ENCODE measurements at regions not wholly inside any gene's neighbourhood (a gene's known extent, or its start where the extent isn't known, plus 50 kb on each side); places are given as distances from the start of the nearest gene placed in this dataset.

- Mint-ChIP-seq H3K27ac (no peak overlapping the region), H3K4me3 (no peak overlapping the region), H3K27me3 (no peaks in the 10 kb centered on the region), H3K4me1 (ENCODE audit: low read depth) (no peaks in the 10 kb centered on the region), H3K36me3 (ENCODE audit: low read depth) (no peaks in the 10 kb centered on the region), H3K9me3 (peaks cover 54% of the 10 kb centered on the region)
- intact Hi-C loops (cut with micrococcal nuclease): no loop called here
Measured at GRCh38 chr13:100870898-100871297, 196.3 kb upstream of the TMTC4 start.

- intact Hi-C loops (cut with micrococcal nuclease): no loop called here
- no peaks in the 10 kb centered on the region for H3K36me3 Mint-ChIP-seq (ENCODE audit: low read depth)
- H3K27me3 Mint-ChIP-seq: no peaks in the 10 kb centered on the region
- peaks cover 5% of the 10 kb centered on the region for H3K9me3 Mint-ChIP-seq
- H3K27ac Mint-ChIP-seq: no peak overlapping the region
- H3K4me3 Mint-ChIP-seq: no peak overlapping the region
- H3K4me1 Mint-ChIP-seq (ENCODE audit: low read depth): no peaks in the 10 kb centered on the region
Measured at GRCh38 chr13:100860866-100861265, 186.3 kb upstream of the TMTC4 start.

GRCh38 chr13:100859861-100860260, 185.3 kb upstream of the TMTC4 start:
- Mint-ChIP-seq H3K27ac (no peak overlapping the region), H3K36me3 (ENCODE audit: low read depth) (no peaks in the 10 kb centered on the region), H3K4me1 (ENCODE audit: low read depth) (no peaks in the 10 kb centered on the region), H3K9me3 (no peaks in the 10 kb centered on the region), H3K4me3 (no peak overlapping the region), H3K27me3 (no peaks in the 10 kb centered on the region)
- intact Hi-C loops (cut with micrococcal nuclease): no loop called here

GRCh38 chr13:100855151-100855550, 180.6 kb upstream of the TMTC4 start:
- H3K4me1 Mint-ChIP-seq (ENCODE audit: low read depth): no peaks in the 10 kb centered on the region
- H3K4me3 Mint-ChIP-seq: no peak overlapping the region
- no peak overlapping the region for H3K27ac Mint-ChIP-seq
- no peaks in the 10 kb centered on the region for H3K27me3 Mint-ChIP-seq
- no peaks in the 10 kb centered on the region for H3K9me3 Mint-ChIP-seq
- no peaks in the 10 kb centered on the region for H3K36me3 Mint-ChIP-seq (ENCODE audit: low read depth)
- intact Hi-C loops (cut with micrococcal nuclease): no loop called here

GRCh38 chr13:100854006-100854405, 179.4 kb upstream of the TMTC4 start:
- no peak overlapping the region for H3K27ac Mint-ChIP-seq
- H3K36me3 Mint-ChIP-seq (ENCODE audit: low read depth): no peaks in the 10 kb centered on the region
- H3K9me3 Mint-ChIP-seq: no peaks in the 10 kb centered on the region
- no peaks in the 10 kb centered on the region for H3K4me1 Mint-ChIP-seq (ENCODE audit: low read depth)
- no peaks in the 10 kb centered on the region for H3K27me3 Mint-ChIP-seq
- no peak overlapping the region for H3K4me3 Mint-ChIP-seq
- intact Hi-C loops (cut with micrococcal nuclease): no loop called here

- Mint-ChIP-seq H3K4me1 (ENCODE audit: low read depth) (no peaks in the 10 kb centered on the region), H3K27ac (no peak overlapping the region), H3K27me3 (no peaks in the 10 kb centered on the region), H3K9me3 (no peaks in the 10 kb centered on the region), H3K36me3 (ENCODE audit: low read depth) (no peaks in the 10 kb centered on the region), H3K4me3 (no peak overlapping the region)
- intact Hi-C loops (cut with micrococcal nuclease): no loop called here
Measured at GRCh38 chr13:100853434-100853833, 178.8 kb upstream of the TMTC4 start.

GRCh38 chr13:100852146-100852545, 177.6 kb upstream of the TMTC4 start:
- no peaks in the 10 kb centered on the region for H3K9me3 Mint-ChIP-seq
- H3K4me1 Mint-ChIP-seq (ENCODE audit: low read depth): no peaks in the 10 kb centered on the region
- H3K27me3 Mint-ChIP-seq: no peaks in the 10 kb centered on the region
- intact Hi-C loops (cut with micrococcal nuclease): no loop called here
- H3K27ac Mint-ChIP-seq: no peak overlapping the region
- no peaks in the 10 kb centered on the region for H3K36me3 Mint-ChIP-seq (ENCODE audit: low read depth)
- H3K4me3 Mint-ChIP-seq: no peak overlapping the region

GRCh38 chr13:100848304-100848703, 173.7 kb upstream of the TMTC4 start:
- Mint-ChIP-seq H3K27me3 (no peaks in the 10 kb centered on the region), H3K4me1 (ENCODE audit: low read depth) (no peaks in the 10 kb centered on the region), H3K36me3 (ENCODE audit: low read depth) (no peaks in the 10 kb centered on the region), H3K9me3 (no peaks in the 10 kb centered on the region), H3K4me3 (no peak overlapping the region), H3K27ac (no peak overlapping the region)
- intact Hi-C loops (cut with micrococcal nuclease): no loop called here

- no peaks in the 10 kb centered on the region for H3K27me3 Mint-ChIP-seq
- H3K9me3 Mint-ChIP-seq: no peaks in the 10 kb centered on the region
- intact Hi-C loops (cut with micrococcal nuclease): no loop called here
- no peaks in the 10 kb centered on the region for H3K4me1 Mint-ChIP-seq (ENCODE audit: low read depth)
- no peak overlapping the region for H3K27ac Mint-ChIP-seq
- H3K4me3 Mint-ChIP-seq: no peak overlapping the region
- H3K36me3 Mint-ChIP-seq (ENCODE audit: low read depth): no peaks in the 10 kb centered on the region
Measured at GRCh38 chr13:100845128-100845757, 170.6 kb upstream of the TMTC4 start.

GRCh38 chr13:100842136-100842535, 167.5 kb upstream of the TMTC4 start:
- H3K9me3 Mint-ChIP-seq: no peaks in the 10 kb centered on the region
- intact Hi-C loops (cut with micrococcal nuclease): no loop called here
- no peaks in the 10 kb centered on the region for H3K4me1 Mint-ChIP-seq (ENCODE audit: low read depth)

GRCh38 chr13:100838387-100838786, 163.8 kb upstream of the TMTC4 start:
- H3K9me3 Mint-ChIP-seq: no peaks in the 10 kb centered on the region
- no peaks in the 10 kb centered on the region for H3K27me3 Mint-ChIP-seq
- H3K27ac Mint-ChIP-seq: no peak overlapping the region
- intact Hi-C loops (cut with micrococcal nuclease): no loop called here
- no peaks in the 10 kb centered on the region for H3K4me1 Mint-ChIP-seq (ENCODE audit: low read depth)
- H3K4me3 Mint-ChIP-seq: no peak overlapping the region
- H3K36me3 Mint-ChIP-seq (ENCODE audit: low read depth): no peaks in the 10 kb centered on the region

More at GRCh38 chr13:100842136-100842535, 167.5 kb upstream of the TMTC4 start:
- Mint-ChIP-seq H3K27ac (no peak overlapping the region), H3K27me3 (no peaks in the 10 kb centered on the region), H3K4me3 (no peak overlapping the region), H3K36me3 (ENCODE audit: low read depth) (no peaks in the 10 kb centered on the region)

- Mint-ChIP-seq H3K27me3 (no peaks in the 10 kb centered on the region), H3K4me1 (ENCODE audit: low read depth) (no peaks in the 10 kb centered on the region), H3K9me3 (no peaks in the 10 kb centered on the region), H3K36me3 (ENCODE audit: low read depth) (no peaks in the 10 kb centered on the region), H3K4me3 (no peak overlapping the region), H3K27ac (no peak overlapping the region)
- intact Hi-C loops (cut with micrococcal nuclease): no loop called here
Measured at GRCh38 chr13:100837631-100838030, 163.0 kb upstream of the TMTC4 start.

GRCh38 chr13:100836711-100837110, 162.1 kb upstream of the TMTC4 start:
- H3K36me3 Mint-ChIP-seq (ENCODE audit: low read depth): no peaks in the 10 kb centered on the region
- no peak overlapping the region for H3K27ac Mint-ChIP-seq
- intact Hi-C loops (cut with micrococcal nuclease): no loop called here
- no peaks in the 10 kb centered on the region for H3K27me3 Mint-ChIP-seq
- no peaks in the 10 kb centered on the region for H3K4me1 Mint-ChIP-seq (ENCODE audit: low read depth)
- H3K9me3 Mint-ChIP-seq: no peaks in the 10 kb centered on the region
- H3K4me3 Mint-ChIP-seq: no peak overlapping the region

- no peaks in the 10 kb centered on the region for H3K9me3 Mint-ChIP-seq
- intact Hi-C loops (cut with micrococcal nuclease): no loop called here
- H3K36me3 Mint-ChIP-seq (ENCODE audit: low read depth): no peaks in the 10 kb centered on the region
- H3K4me1 Mint-ChIP-seq (ENCODE audit: low read depth): no peaks in the 10 kb centered on the region
- H3K27ac Mint-ChIP-seq: no peak overlapping the region
- no peak overlapping the region for H3K4me3 Mint-ChIP-seq
- no peaks in the 10 kb centered on the region for H3K27me3 Mint-ChIP-seq
Measured at GRCh38 chr13:100835695-100836094, 161.1 kb upstream of the TMTC4 start.

GRCh38 chr13:100833427-100833826, 158.8 kb upstream of the TMTC4 start:
- Mint-ChIP-seq H3K4me1 (ENCODE audit: low read depth) (no peaks in the 10 kb centered on the region), H3K27me3 (no peaks in the 10 kb centered on the region), H3K27ac (no peak overlapping the region), H3K4me3 (no peak overlapping the region), H3K9me3 (peaks cover 8% of the 10 kb centered on the region), H3K36me3 (ENCODE audit: low read depth) (no peaks in the 10 kb centered on the region)
- intact Hi-C loops (cut with micrococcal nuclease): no loop called here

Measured in dendritic cell treated with granulocyte-macrophage colony-stimulating factor and Interleukin-4, amounts not matched to agents 40 ng/mL and 50 ng/mL, for 4 days (primary cell).